Suprapubic skin (tissue), 4 donors: ENCODE measurements at regions not wholly inside any gene's neighbourhood (a gene's known extent, or its start where the extent isn't known, plus 50 kb on each side); places are given as distances from the start of the nearest gene placed in this dataset.

Source experiments
- EP300 ChIP-seq: sonication (generic); formaldehyde crosslinking; IDR thresholded peaks from one replicate; pipeline ENCODE4 v1.6.1; 2017; ENCODE audit warnings: antibody characterized with exemption
- POLR2A ChIP-seq, 2 donors: fragments of 450-650 bp; IDR thresholded peaks; one replicate each; pipeline ENCODE4 v1.6.1; 2017; ENCODE audit warnings: antibody characterized with exemption in 2 of 2, mild to moderate bottlenecking in 2 of 2, moderate library complexity in 2 of 2
- POLR2AphosphoS5 ChIP-seq, 3 donors: sonication (generic); formaldehyde crosslinking; IDR thresholded peaks; one replicate each; pipeline ENCODE4 v1.6.1; 2017; ENCODE audit warnings: antibody characterized with exemption in 3 of 3
- TF ChIP-seq, protein P1 (sequence below), 2 donors: fragments of 200-600 bp in 1 of 2; fragments of 450-650 bp in 1 of 2; sonication (generic) in 1 of 2; IDR thresholded peaks; one replicate each; pipeline ENCODE4 v1.5.1; 2016 to 2019; ENCODE audit warnings: antibody characterized with exemption in 2 of 2, mild to moderate bottlenecking in 1 of 2, moderate library complexity in 1 of 2

DNA sequence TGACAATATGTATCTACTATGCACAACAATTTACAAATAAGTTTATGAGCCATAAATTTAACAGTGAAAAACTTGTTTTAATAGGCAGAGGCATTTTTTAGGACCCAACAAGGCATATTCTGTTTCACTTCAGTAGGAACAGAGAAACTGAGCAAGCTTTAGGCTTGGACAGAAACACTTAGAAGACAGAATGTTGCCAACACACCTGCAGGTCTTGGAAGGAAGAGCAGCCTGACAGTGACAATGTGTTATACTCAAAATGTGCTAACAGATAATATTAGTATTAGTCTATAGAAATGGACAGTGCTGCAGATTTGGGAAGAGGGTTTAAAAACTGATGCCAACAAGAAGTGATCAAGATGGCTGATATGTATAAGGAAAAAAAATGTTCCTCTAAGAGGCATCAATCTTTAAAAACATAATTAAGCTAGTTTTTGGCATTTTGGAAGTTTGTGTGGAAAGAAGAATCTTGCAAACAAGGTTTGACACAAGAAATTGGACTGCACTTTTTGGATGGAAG, 297.1 kb upstream of the FSIP2 start:
- TF ChIP-seq, protein P1, sequence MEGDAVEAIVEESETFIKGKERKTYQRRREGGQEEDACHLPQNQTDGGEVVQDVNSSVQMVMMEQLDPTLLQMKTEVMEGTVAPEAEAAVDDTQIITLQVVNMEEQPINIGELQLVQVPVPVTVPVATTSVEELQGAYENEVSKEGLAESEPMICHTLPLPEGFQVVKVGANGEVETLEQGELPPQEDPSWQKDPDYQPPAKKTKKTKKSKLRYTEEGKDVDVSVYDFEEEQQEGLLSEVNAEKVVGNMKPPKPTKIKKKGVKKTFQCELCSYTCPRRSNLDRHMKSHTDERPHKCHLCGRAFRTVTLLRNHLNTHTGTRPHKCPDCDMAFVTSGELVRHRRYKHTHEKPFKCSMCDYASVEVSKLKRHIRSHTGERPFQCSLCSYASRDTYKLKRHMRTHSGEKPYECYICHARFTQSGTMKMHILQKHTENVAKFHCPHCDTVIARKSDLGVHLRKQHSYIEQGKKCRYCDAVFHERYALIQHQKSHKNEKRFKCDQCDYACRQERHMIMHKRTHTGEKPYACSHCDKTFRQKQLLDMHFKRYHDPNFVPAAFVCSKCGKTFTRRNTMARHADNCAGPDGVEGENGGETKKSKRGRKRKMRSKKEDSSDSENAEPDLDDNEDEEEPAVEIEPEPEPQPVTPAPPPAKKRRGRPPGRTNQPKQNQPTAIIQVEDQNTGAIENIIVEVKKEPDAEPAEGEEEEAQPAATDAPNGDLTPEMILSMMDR (IDR thresholded peaks at IDR 0.05), result no peak
- TF ChIP-seq POLR2A (IDR thresholded peaks at IDR 0.05), result no peak
- no peak for TF ChIP-seq EP300
- no peak for TF ChIP-seq POLR2AphosphoS5 (IDR thresholded peaks at IDR 0.05)
